Suprapubic skin (tissue), 4 donors: ENCODE measurements at regions not wholly inside any gene's neighbourhood (a gene's known extent, or its start where the extent isn't known, plus 50 kb on each side); places are given as distances from the start of the nearest gene placed in this dataset.

ENCODE experiments used
- DNase-seq, 2 donors: peaks; one replicate each; pipeline ENCODE4 v3.0.0-alpha.2; 2019; ENCODE audit warnings: low spot score in 2 of 2
- H3K27ac ChIP-seq: fragments of 200-600 bp; sonication (generic); one replicate; pipeline ENCODE4 v1.5.1; 2019
- H3K27me3 ChIP-seq: fragments of 200-600 bp; sonication (generic); one replicate; pipeline ENCODE4 v1.5.1; 2019
- H3K36me3 ChIP-seq: fragments of 200-600 bp; sonication (generic); one replicate; pipeline ENCODE4 v1.5.1; 2019
- H3K4me1 ChIP-seq: fragments of 200-600 bp; sonication (generic); one replicate; pipeline ENCODE4 v1.5.1; 2019
- H3K4me3 ChIP-seq: fragments of 200-600 bp; sonication (generic); one replicate; pipeline ENCODE4 v1.5.1; 2019; ENCODE audit warnings: mild to moderate bottlenecking
- H3K9me3 ChIP-seq: fragments of 200-600 bp; sonication (generic); one replicate; pipeline ENCODE4 v1.5.1; 2019
- CTCF ChIP-seq, 2 donors: fragments of 200-600 bp in 1 of 2; fragments of 450-650 bp in 1 of 2; sonication (generic) in 1 of 2; IDR thresholded peaks; one replicate each; pipeline ENCODE4 v1.5.1; 2016 to 2019; ENCODE audit warnings: antibody characterized with exemption in 2 of 2, mild to moderate bottlenecking in 1 of 2, moderate library complexity in 1 of 2
- EP300 ChIP-seq: sonication (generic); formaldehyde crosslinking; IDR thresholded peaks from one replicate; pipeline ENCODE4 v1.6.1; 2017; ENCODE audit warnings: antibody characterized with exemption
- POLR2A ChIP-seq, 2 donors: fragments of 450-650 bp; IDR thresholded peaks; one replicate each; pipeline ENCODE4 v1.6.1; 2017; ENCODE audit warnings: antibody characterized with exemption in 2 of 2, mild to moderate bottlenecking in 2 of 2, moderate library complexity in 2 of 2
- POLR2AphosphoS5 ChIP-seq, 3 donors: sonication (generic); formaldehyde crosslinking; IDR thresholded peaks; one replicate each; pipeline ENCODE4 v1.6.1; 2017; ENCODE audit warnings: antibody characterized with exemption in 3 of 3
- WGBS: methylation state at CpG from one replicate; pipeline ENCODE4 v1.1.5; 2018; 5-methylcytosine and 5-hydroxymethylcytosine counted together

- Histone ChIP-seq H3K4me3 (no peak overlapping the region), H3K9me3 (no peaks in the 10 kb centered on the region), H3K27me3 (no peaks in the 10 kb centered on the region), H3K27ac (no peak overlapping the region), H3K4me1 (no peaks in the 10 kb centered on the region), H3K36me3 (no peaks in the 10 kb centered on the region)
- TF ChIP-seq POLR2A (IDR thresholded peaks at IDR 0.05) (no peak), CTCF (IDR thresholded peaks at IDR 0.05) (no peak), EP300 (no peak), POLR2AphosphoS5 (IDR thresholded peaks at IDR 0.05) (no peak)
- no peak for DNase-seq
- 67% methylated on average over 2 of the region's 2 CpGs for WGBS
These were observed 270.2 kb upstream of the RIOK2 start for GRCh38 chr5:97453263-97453662.

GRCh38 chr5:97454015-97454414 lies 271.0 kb upstream of the RIOK2 start:
- Histone ChIP-seq H3K9me3 (no peaks in the 10 kb centered on the region), H3K27ac (no peak overlapping the region), H3K4me3 (no peak overlapping the region), H3K27me3 (no peaks in the 10 kb centered on the region), H3K4me1 (no peaks in the 10 kb centered on the region), H3K36me3 (no peaks in the 10 kb centered on the region)
- no peak for DNase-seq
- no peak for TF ChIP-seq CTCF (IDR thresholded peaks at IDR 0.05)

GRCh38 chr5:97455996-97456395 lies 272.9 kb upstream of the RIOK2 start:
- H3K36me3 ChIP-seq: no peaks in the 10 kb centered on the region
- DNase-seq: no peak
- no peaks in the 10 kb centered on the region for H3K9me3 ChIP-seq
- no peak overlapping the region for H3K27ac ChIP-seq
- H3K4me3 ChIP-seq: no peak overlapping the region
- WGBS: 73% methylated on average over 1 of the region's 1 CpG
- TF ChIP-seq EP300 (no peak), POLR2A (IDR thresholded peaks at IDR 0.05) (no peak), POLR2AphosphoS5 (IDR thresholded peaks at IDR 0.05) (no peak), CTCF (IDR thresholded peaks at IDR 0.05) (no peak)
- H3K4me1 ChIP-seq: no peaks in the 10 kb centered on the region
- no peaks in the 10 kb centered on the region for H3K27me3 ChIP-seq

- Histone ChIP-seq H3K27me3 (no peaks in the 10 kb centered on the region), H3K27ac (no peak overlapping the region), H3K36me3 (no peaks in the 10 kb centered on the region), H3K4me1 (no peaks in the 10 kb centered on the region), H3K4me3 (no peak overlapping the region), H3K9me3 (no peaks in the 10 kb centered on the region)
- DNase-seq: no peak
- 92% methylated on average over 5 of the region's 5 CpGs for WGBS
- TF ChIP-seq POLR2AphosphoS5 (IDR thresholded peaks at IDR 0.05) (no peak), EP300 (no peak), CTCF (IDR thresholded peaks at IDR 0.05) (no peak), POLR2A (IDR thresholded peaks at IDR 0.05) (no peak)
These were observed 275.8 kb upstream of the RIOK2 start for GRCh38 chr5:97458851-97459250.

GRCh38 chr5:97471951-97472350 lies 288.9 kb upstream of the RIOK2 start:
- DNase-seq: no peak
- WGBS: 87% methylated on average over 3 of the region's 10 CpGs
- TF ChIP-seq EP300 (no peak), POLR2A (IDR thresholded peaks at IDR 0.05) (no peak), CTCF (IDR thresholded peaks at IDR 0.05) (no peak), POLR2AphosphoS5 (IDR thresholded peaks at IDR 0.05) (no peak)
- Histone ChIP-seq H3K27me3 (no peaks in the 10 kb centered on the region), H3K27ac (no peak overlapping the region), H3K36me3 (no peaks in the 10 kb centered on the region), H3K4me1 (no peaks in the 10 kb centered on the region), H3K4me3 (no peak overlapping the region), H3K9me3 (peaks cover 14% of the 10 kb centered on the region)
